Hematopoietic multipotent progenitor cell treated with erythropoietin and hydrocortisone succinate and interleukin-3 and kit ligand, for 6 days (in vitro differentiated cells): ENCODE measurements at regions not wholly inside any gene's neighbourhood (a gene's known extent, or its start where the extent isn't known, plus 50 kb on each side); places are given as distances from the start of the nearest gene placed in this dataset.
"Not testable (repeated sequence)": the region's sequence is repeated elsewhere in the genome, so short reads cannot be mapped to it uniquely, and the experiment has no call there.

Experiments used
- DNase-seq: peaks from one replicate; pipeline ENCODE4 v3.0.0-alpha.2; 2015

DNA sequence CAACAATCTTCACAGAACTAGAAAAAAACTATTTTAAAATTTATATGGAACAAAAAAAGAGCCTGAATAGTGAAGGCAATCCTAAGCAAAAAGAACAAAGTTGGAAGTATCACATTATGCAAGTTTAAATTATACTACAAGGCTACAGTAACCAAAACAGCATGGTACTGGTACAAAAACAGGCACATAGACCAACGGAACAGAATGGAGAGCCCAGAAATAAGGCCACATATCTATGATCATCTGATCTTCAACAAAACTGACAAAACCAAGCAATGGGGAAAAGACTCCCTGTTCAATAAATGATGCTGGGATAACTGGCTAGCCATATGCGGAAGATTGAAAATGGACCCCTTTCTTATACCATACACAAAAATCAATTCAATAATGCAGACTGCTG, 74.4 kb upstream of the RTN4 start:
- DNase-seq = not testable (repeated sequence)

DNA sequence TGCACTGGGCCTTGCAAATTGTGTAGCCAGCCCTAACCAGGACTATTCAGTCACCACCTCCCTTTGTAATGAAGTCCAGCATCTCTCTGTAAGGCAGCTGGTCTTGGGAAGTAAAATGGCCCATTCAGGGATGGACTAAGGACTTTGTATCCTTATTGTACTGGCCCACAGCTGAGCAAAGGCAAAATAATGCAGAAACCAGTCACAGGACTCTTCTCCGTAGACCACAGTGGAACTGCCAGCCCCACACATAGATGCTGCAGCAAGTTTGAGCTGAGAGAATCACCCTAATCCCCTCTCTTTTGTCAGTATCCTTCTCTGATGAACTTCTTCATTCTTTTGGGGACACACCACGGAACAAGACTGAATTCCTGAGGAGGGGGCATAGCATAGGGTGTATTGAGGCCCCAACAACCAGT, 73.6 kb upstream of the RTN4 start:
- no peak for DNase-seq

DNA sequence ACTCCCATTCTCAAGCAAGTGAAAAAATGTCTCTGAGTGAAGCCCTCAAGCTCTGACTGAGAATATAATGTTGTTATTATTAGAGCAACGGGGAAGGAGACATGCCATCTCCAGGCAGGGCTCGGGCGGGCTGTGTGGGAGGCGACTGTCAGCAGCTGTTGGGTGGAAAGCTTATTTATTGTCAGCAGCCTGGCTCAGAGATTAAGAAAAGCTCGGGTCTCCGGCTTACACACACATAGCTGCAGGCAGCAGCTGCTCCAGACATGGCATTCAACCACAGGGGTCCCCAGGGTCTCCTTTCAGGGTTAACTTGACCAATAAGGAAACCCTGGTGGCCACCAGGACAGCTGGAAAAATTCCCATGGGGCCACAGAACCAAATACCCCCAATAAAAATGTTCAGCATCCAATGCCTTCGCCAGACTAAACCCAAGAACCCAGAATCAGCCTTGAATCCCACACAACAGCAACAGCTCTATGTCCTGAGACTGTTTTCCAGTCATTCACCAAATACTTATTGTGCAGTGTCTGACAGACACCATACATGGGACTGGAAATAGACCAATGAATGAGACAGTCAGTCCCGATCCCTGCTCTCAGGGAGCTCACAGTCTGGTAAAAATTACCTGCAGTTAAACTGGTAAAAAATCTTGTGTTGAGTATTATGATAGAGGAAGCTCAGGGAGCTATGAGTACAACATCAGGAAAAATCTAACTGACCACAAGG, 70.5 kb upstream of the RTN4 start:
- peak; percentile 88 for DNase-seq

DNA sequence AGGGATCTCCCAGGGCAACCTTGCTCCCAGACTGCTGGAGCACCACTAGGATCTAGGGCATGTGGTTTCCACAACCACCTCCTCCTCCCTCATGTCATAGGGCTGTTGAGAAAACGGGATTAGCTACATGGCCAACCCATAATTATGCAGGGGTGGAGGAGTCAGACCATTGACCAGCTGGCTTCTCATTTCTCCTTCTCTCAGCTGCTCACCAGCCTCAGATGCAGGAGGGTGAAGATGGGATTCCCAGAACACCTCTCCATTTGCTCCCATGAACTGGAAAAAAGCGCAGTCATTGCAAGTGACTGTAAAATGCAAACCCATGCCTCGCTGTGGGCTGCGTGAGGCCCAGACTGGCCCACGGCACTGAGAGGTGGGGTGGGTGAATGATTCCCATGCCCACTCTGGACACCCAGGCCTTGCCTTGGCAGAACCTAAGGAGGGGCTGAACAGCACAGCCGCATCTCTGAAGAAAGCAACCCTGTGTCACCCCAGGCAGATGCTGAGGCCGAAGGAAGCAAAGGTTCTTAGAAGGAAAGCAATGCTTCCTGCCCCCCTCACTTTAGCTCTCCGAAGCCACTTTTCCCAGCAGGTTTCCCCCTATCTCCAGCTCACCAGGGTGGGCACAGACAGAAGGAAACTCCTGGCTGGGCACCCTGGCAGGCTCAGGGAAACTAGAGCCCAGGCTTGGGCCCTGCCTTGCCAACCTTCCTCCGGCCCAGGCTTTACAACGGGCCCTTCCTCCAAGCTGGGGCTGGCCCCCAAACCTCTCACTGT, 69.6 kb upstream of the RTN4 start:
- no peak for DNase-seq

DNA sequence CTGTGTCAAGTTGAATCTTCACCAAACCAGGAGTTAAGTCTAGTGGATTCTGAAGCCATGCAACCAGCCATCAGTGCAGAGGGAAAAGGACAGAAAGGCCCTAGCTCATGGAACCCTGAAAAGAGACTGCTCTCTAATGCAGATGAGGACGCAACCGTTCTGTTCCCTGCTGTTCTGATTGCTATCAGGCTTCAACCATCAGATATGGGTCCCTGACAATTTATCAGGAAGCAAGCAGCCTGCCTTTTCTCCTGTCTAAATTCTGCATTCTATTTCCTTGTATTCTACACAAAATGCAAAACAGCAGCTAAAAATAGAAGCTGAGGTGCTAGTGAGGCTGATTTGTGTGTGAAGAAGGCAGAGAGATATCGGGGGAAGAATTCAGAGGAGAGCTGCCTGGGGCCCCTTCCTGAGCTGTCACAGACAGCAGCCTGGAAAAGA, 68.4 kb upstream of the RTN4 start:
- peak; percentile 51 for DNase-seq

DNA sequence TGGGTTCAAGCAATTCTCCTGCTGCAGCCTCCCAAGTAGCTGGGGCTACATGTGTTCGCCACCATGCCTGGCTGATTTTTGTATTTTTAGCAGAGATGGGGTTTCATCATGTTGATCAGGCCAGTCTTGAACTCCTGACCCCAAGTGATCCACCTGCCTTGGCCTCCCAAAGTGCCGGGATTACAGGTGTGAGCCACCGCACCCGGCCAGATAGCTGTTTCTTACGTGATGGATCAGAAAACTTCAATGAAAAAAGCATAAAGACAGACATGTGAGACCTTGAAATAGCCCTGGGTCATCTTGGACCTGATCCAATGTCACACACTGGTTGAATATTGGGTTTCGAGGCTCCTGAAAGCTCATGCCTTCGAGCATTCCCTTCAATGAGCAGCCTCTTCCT, 66.7 kb upstream of the RTN4 start:
- no peak for DNase-seq

DNA sequence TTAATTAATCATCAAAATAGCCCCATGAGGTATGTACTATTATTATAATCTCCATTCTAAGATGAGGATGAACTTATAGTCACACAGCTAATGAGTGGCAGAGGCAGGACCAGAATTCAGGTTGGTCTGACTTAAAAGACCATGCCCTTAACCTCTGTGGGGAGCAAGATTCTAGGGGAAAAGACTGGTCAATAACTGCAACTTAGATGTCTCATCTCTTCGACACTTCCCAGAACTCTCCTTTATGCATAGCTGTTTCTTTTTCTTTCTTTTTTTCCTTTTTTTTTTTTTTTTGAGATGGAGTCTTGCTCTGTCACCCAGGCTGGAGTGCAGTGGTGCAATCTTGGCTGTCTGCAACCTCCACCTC, 66.3 kb upstream of the RTN4 start:
- no peak for DNase-seq

DNA sequence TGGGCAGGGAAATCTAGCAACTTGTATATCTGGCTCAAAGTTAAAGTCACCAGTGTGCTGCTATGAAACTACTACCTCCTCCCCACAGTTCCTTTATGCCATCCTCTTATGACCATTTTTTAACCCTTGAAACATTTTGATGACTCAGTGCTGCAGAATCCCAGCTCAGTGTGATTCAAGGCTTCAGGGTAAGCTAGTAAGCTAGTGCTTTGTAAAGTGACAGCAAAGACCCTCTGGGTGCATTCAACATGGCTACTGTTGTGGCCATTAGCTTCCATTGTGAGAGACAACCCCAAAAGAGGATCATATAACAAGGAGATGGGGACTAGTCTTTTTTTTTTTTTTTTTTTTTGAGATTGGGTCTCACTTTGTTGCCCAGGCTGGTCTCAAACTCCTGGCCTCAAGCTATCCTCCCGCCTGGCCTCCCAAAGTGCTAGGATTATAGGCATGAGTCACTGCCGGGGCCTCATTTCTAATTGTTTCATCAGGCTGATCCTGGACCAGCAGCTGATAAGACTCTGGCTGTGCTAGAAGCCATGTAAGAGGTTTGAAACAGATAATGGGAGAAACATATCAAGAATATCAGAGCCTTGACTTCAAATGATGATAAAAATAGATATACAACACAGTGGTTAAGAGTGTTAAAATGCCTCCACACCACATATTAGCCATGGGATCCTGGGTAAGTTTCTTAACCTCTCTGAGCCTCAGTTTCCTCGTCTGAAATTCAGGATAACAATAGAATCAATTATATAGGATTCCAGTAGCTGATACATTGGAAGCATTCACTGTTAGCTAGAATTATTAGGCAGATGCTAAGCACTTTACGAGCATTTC, 65.7 kb upstream of the RTN4 start:
- DNase-seq = peak; percentile 74

DNA sequence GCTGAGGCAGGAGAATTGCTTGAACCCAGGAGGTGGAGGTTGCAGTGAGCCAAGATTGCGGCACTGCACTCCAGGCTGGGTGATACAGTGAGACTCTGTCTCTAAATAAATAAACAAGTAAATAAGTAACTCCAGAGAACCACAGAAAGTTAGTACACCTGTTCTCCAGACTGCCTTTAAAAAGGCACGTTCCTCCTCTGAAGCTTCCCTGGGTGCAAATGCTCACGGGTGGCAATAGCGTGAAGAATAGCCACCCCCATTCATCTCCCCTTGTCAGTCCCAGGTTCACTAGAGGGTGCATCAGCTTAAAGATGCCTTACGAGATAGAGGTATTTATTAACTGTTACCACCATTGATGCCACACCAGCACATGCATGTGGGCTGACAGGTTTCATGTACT, 64.3 kb upstream of the RTN4 start:
- no peak for DNase-seq

DNA sequence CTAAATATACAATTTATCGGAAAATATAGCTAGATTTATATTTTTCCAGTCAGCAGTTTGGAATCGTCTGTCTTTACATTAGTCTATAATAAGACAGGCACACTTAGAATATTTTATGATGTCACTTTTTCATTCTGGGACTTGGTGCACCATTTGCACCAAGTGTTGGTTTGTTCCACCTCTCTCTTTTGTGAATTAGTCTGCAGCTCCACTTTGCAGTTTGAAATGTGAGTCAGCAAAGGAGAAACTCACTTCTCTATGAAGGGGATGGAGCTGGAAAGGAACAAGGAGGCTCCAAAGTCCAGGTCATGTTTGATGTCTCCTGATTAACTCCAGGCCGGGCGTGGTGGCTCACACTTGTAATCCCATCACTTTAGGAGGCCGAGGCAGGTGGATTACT, 63.8 kb upstream of the RTN4 start:
- DNase-seq = no peak

DNA sequence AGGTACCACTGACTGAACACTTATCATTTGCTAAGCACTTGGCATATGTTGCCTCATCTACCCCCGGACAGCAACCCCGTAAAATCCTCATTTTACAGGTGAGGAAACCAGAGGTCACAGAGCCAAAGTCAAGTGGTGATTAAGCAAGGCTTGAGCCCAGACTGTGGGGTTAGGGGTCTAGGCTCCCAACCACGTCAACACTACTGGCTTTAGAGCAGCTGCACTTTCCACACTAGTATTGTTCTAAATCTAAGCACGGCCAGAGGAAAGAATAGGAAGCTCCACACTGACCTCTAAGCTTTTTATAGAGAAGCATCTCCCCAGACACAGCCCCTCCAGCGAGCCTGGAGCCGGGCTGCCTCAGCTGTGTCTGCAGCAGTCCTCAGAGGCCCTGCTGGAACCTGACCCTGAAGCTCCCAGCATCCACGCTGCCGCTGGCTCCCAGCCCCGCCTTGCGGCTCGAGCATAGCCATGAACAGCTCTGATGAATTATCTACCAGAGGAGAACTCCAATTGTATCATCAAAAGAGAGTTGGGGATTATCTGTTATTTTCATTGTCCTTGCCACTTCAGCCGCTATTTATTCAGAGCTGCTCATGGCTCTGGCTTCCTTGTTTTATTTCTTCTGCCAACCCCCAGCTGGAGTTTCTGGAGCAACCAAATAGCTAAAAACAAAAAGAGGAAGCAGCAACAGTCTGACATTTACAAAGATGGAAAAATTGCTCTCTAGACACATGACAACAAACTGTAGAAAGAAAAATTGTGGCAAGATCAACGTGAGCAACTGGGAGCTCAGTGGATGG, 62.2 kb upstream of the RTN4 start:
- DNase-seq = peak; percentile 67

DNA sequence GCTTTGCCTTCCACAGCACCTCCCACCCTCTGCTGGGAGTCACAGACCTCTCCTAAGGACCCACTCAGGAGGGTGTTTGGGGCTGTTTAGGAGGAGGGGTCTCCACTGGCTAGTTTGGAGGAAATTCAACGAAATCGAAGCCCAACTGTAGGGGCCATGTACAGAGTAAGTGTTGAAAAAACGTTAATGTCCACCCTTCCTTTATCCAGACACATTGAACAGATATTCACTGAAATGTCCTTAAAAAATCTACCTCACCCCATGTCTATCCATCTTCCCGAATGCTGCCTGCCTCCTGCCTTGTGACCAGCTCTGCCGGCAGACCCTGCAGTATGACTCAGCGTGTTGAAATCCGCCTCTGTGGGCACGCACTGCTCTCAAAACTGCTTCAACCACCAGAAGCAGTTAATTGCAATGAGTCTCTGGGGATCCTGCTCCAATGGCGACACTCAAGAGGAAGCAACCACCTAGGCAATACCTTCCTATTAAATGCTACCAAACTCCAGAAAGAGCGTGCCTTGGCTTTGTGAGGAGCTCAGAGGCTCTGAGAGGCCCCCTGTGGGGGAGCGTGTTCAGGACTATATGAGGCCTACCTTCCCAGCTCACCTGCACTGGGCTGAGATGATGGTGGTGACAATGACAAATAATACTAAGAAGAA, 61.4 kb upstream of the RTN4 start:
- DNase-seq = peak; percentile 90

DNA sequence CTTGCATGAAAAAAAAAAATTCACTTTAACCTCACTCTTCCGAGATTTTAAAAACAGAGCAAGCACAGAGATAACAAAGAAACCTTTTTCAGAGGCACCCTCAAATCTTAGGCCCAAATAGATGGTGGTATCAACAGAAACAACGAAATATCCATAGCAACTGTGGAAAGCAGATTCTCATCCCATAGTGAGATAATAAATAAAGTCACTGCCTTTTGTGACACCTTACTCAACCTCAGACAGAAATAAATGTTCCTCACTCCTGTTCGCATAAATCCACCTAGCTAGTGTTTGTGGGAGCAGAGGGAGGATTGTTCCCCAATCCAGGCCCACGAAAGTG, 60.9 kb upstream of the RTN4 start:
- DNase-seq = no peak

DNA sequence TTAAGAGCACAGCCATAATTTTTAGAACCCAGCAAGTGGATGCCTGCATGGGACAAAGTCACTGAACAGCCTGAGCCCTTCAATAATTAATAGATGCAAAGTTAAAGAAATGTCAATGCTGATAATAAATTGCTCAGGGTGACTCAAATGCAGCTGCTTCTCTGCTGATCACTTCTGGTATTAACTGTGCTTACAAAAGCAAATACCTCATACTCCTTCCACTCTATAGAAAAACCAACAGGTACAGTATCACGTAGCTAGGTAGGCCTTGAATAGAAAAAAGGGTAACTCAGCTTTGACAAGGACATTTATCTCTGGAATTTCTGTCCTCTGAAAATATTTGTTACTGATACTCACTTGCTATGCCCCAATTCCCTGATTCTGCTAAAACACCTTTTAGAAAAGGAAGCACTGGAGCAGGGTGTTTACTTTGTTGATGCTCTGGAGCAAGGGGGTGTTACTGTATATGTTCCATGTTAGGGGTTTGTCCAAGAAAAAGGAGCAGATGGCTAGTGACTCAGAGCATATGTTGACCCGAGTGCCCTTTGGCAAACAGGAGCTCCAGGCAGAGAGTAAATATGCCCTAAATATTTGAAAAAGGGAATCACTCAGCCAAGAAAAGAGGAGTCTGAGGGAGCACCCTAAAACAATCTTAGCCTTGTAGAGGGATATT, 59.1 kb upstream of the RTN4 start:
- no peak for DNase-seq

DNA sequence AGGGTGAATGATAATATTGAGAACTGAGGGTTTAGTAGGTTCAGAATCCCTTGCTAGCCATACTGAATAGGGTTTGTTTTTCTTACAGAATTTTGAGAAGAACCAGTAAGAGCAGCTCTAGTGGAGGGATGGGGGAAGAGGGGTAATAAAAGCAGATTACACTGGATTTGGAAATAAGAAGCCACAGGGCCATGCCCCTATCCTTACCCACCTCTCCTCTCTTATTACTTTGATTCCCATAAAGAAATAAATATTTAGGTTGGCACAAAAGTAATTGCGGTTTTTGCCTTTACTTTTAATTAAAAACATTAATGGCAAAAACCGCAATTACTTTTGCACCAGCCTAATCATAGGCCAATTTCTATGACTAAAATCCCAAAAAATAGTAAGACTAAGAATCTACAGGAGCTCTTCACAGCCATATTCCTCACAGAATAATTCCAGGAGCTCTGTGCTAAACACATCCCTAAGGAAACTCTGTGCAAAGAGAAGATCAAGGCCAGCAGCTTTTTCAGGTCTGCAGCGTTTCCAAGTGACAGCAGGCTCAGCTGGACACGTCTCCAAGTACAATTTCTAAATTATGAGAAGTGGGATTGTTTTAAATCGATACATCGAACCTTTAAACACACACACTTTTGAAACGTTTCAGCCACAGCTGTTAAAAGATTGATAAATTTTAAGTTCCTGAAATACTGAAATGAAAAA, 58.4 kb upstream of the RTN4 start:
- DNase-seq = no peak

DNA sequence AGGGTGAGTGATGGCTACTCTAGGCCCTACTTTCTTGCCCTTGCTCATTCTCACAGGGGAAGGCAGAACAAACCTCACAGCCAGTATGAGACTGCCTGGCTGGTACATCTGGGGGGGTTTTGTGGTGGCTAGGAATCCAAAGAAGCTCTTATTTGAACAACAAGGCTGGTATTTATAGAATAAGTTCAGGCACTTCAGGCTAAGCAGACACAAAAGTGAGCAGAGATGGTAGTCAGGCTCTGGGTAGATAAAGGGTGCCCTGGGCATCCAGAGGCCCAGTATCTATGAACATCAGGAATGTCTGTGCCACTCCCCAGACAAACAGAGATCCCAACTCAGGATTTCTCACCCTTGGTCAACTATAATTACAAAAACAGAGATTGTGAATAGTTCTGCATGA, 57.2 kb upstream of the RTN4 start:
- DNase-seq = no peak

DNA sequence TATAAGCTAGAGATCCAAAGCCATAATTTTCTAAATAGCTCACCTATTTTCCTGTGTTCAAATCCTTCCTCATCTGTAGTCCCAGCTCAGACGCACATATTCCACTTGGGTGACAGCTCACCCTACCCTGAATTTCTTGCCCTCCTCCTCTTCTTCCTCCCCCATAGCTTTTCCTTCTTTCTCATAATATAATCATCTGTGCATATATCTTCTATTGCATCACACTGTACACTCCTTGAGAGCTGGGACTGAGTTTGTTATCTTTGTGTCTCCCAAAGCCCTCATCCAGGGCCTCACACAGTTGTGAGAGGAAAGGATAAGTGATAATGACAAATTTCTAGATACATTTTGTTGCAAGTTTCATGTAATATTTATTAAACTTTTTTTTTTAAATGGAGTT, 55.9 kb upstream of the RTN4 start:
- DNase-seq = no peak

DNA sequence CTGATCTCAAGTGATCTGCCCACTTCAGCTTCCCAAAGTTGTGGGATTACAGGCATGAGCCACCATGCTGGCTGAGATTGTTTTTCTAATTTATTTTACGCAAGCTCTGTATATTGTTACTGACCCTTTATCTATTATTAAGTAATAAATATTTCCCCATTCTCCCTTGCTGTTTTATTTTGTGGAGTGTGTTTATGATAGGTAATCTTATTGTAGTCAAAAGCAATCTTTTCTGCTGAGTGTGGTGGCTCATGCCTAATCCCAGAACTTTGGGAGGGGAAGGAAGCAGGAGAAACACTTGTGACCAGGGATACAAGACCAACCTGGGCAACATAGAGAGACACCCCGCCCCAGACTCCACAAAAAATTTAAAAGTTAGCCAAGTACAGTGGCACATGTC, 55.2 kb upstream of the RTN4 start:
- DNase-seq = no peak

DNA sequence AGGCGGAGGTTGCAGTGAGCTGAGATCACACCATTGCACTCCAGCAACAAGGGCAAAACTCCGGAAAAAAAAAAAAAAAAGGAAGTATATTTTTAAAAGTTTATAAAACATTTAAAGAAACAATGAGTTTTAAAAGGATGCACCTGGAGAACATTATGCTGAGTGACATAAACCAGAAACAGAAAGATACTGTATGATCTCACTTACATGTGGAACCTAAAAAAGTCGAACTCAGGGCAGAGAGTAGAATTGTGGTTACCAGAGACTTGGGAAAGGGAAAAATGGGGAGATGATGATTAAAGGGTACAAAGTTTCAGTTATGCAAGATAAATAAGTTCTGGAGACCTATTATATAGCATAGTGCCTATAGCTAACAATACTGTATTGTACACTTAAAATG, 52.8 kb upstream of the RTN4 start:
- no peak for DNase-seq

DNA sequence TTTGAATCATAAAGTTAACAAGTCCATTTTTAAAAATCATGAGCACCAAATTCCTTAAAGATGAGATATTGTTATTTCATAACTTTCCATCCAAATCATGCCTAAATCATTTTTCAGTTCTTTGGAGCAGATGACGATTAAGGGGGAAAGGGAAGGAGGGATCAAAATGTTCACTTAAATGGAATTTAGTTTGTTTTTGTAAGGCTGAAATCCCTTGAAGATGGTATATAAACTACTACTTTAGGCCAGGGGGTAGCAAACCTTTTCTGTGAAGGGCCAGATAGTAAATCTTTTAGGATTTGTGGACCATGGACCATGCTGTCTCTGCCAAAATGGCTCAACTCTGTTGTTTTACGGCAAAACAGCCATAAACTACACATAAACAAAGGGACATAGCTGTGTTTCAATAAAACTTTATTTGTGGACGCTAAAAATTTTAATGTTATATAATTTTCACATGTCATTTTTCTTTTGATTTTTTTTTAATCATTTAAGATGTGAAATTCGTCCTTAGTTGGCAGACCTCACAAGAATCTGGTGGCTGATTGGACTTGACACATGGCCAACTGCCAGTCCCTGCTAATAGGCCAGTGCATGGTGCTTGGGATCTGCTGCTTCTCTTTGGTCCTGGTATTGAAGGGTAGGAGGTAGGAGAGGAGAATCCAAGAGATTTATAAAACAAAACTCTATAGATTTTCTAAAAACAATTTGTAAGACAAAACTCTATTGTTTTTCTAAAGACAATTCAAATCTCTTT, 52.0 kb upstream of the RTN4 start:
- DNase-seq = no peak
